Esophagus muscularis mucosa (tissue), 3 donors: ENCODE measurements at regions not wholly inside any gene's neighbourhood (a gene's known extent, or its start where the extent isn't known, plus 50 kb on each side); places are given as distances from the start of the nearest gene placed in this dataset.

ENCODE experiments used
- CTCF ChIP-seq, 3 experiments: fragments of 200-600 bp in 2 of 3; fragments of 450-650 bp in 1 of 3; sonication (generic) in 2 of 3; IDR thresholded peaks; one replicate each; pipeline ENCODE4 v1.5.1; 2017 to 2019; ENCODE audit warnings: antibody characterized with exemption in 3 of 3, mild to moderate bottlenecking in 2 of 3, moderate library complexity in 1 of 3
- POLR2AphosphoS5 ChIP-seq, 2 donors: sonication (generic); formaldehyde crosslinking; IDR thresholded peaks; one replicate each; pipeline ENCODE4 v1.6.1; 2017; ENCODE audit warnings: antibody characterized with exemption in 2 of 2

GRCh38 chr2:120670771-120671480 is 64.7 kb upstream of the GLI2 start:
- TF ChIP-seq POLR2AphosphoS5 (IDR thresholded peaks at IDR 0.05) = no peak
- TF ChIP-seq CTCF (IDR thresholded peaks at IDR 0.05) = no peak
